Lower leg skin (tissue), 4 donors: ENCODE measurements at regions not wholly inside any gene's neighbourhood (a gene's known extent, or its start where the extent isn't known, plus 50 kb on each side); places are given as distances from the start of the nearest gene placed in this dataset.

Source experiments
- DNase-seq, 2 donors: peaks; one replicate each; pipeline ENCODE4 v3.0.0-alpha.2; 2019; ENCODE audit warnings: low spot score in 2 of 2
- H3K4me3 ChIP-seq: fragments of 200-600 bp; sonication (generic); 2 replicates; pipeline ENCODE4 v1.5.1; 2017; ENCODE audit warnings: mild to moderate bottlenecking, low read depth; ENCODE audit not compliant: poor library complexity, severe bottlenecking
- CTCF ChIP-seq, 3 donors: fragments of 450-650 bp; IDR thresholded peaks; one replicate each; pipeline ENCODE4 v1.5.1; 2016; ENCODE audit warnings: antibody characterized with exemption in 3 of 3, mild to moderate bottlenecking in 3 of 3, moderate library complexity in 2 of 3
- POLR2A ChIP-seq, 2 donors: fragments of 450-650 bp; IDR thresholded peaks; one replicate each; pipeline ENCODE4 v1.6.1; 2016 to 2017; ENCODE audit warnings: antibody characterized with exemption in 2 of 2, mild to moderate bottlenecking in 1 of 2, moderate library complexity in 1 of 2
- WGBS, 2 donors: methylation state at CpG; one replicate each; pipeline ENCODE4 v1.1.5; 2018; 5-methylcytosine and 5-hydroxymethylcytosine counted together
- intact Hi-C: fragments of 100-400 bp; cut with DNase I; formaldehyde crosslinking; loops from one replicate; pipeline ENCODE4 v1.15.0; 2023; ENCODE audit warnings: low total_unique reads

GRCh38 chr5:74942622-74943286 is 76.6 kb upstream of the FAM169A start:
- H3K4me3 ChIP-seq = no peak overlapping the region
- WGBS, 2 donors = 87 to 89% methylated on average over 10 of the region's 10 CpGs
- intact Hi-C loops = no loop called here
- no peak for DNase-seq
- no peak for TF ChIP-seq POLR2A (IDR thresholded peaks at IDR 0.05)
- no peak for TF ChIP-seq CTCF (IDR thresholded peaks at IDR 0.05)

- DNase-seq = no peak
- intact Hi-C loops = no loop called here
- no peak for TF ChIP-seq CTCF (IDR thresholded peaks at IDR 0.05)
- no peak for TF ChIP-seq POLR2A (IDR thresholded peaks at IDR 0.05)
- 84 to 88% methylated on average over 2 of the region's 2 CpGs for whole genome bisulfite sequencing, 2 donors
- H3K4me3 ChIP-seq = no peak overlapping the region
These were observed 74.7 kb upstream of the FAM169A start for GRCh38 chr5:74940782-74941353.

GRCh38 chr5:74938250-74938933 is 72.2 kb upstream of the FAM169A start:
- H3K4me3 ChIP-seq = no peak overlapping the region
- no peak for TF ChIP-seq POLR2A (IDR thresholded peaks at IDR 0.05)
- no peak for TF ChIP-seq CTCF (IDR thresholded peaks at IDR 0.05)
- intact Hi-C loops = no loop called here
- DNase-seq = no peak

- intact Hi-C loops = no loop called here
- no peak for TF ChIP-seq POLR2A (IDR thresholded peaks at IDR 0.05)
- TF ChIP-seq CTCF (IDR thresholded peaks at IDR 0.05) = no peak
- DNase-seq = no peak
- H3K4me3 ChIP-seq = no peak overlapping the region
- 21 to 31% methylated on average over 4 of the region's 4 CpGs for WGBS, 2 donors
These were observed 69.5 kb upstream of the FAM169A start for GRCh38 chr5:74935752-74936091.

- TF ChIP-seq CTCF (IDR thresholded peaks at IDR 0.05) (no peak), POLR2A (IDR thresholded peaks at IDR 0.05) (no peak)
- DNase-seq = no peak
- H3K4me3 ChIP-seq = no peak overlapping the region
- WGBS, 2 donors = 30 to 42% methylated on average over 9 of the region's 9 CpGs
- intact Hi-C loops = no loop called here
These were observed 69.0 kb upstream of the FAM169A start for GRCh38 chr5:74934949-74935751.
